ENCODE measurements at regions not wholly inside any gene's neighbourhood (a gene's known extent, or its start where the extent isn't known, plus 50 kb on each side); places are given as distances from the start of the nearest gene placed in this dataset.

- Histone ChIP-seq H3K27me3 (ENCODE audit: control insufficient read depth, insufficient read depth, low read length) (no peaks in the 10 kb centered on the region), H3K4me1 (ENCODE audit: control insufficient read depth, insufficient read depth, low read length) (no peaks in the 10 kb centered on the region), H3K36me3 (ENCODE audit: control insufficient read depth, insufficient read depth, low read length) (no peaks in the 10 kb centered on the region), H3K4me3 (ENCODE audit: low read length) (no peak overlapping the region), H3K9ac (ENCODE audit: low read length) (no peak overlapping the region), H3K9me3 (ENCODE audit: control insufficient read depth, low read length) (no peaks in the 10 kb centered on the region)
Measured at GRCh38 chr12:107144441-107144840, 51.1 kb upstream of the CRY1 start.

- H3K9me3 ChIP-seq (ENCODE audit: control insufficient read depth, low read length), result no peaks in the 10 kb centered on the region
- H3K4me1 ChIP-seq (ENCODE audit: control insufficient read depth, insufficient read depth, low read length), result no peaks in the 10 kb centered on the region
- no peaks in the 10 kb centered on the region for H3K36me3 ChIP-seq (ENCODE audit: control insufficient read depth, insufficient read depth, low read length)
- H3K4me3 ChIP-seq (ENCODE audit: low read length), result no peak overlapping the region
- H3K9ac ChIP-seq (ENCODE audit: low read length), result no peak overlapping the region
- H3K27me3 ChIP-seq (ENCODE audit: control insufficient read depth, insufficient read depth, low read length), result no peaks in the 10 kb centered on the region
Measured at GRCh38 chr12:107144990-107145389, 51.6 kb upstream of the CRY1 start.

GRCh38 chr12:107145397-107145796 lies 52.0 kb upstream of the CRY1 start:
- Histone ChIP-seq H3K4me1 (ENCODE audit: control insufficient read depth, insufficient read depth, low read length) (no peaks in the 10 kb centered on the region), H3K9me3 (ENCODE audit: control insufficient read depth, low read length) (no peaks in the 10 kb centered on the region), H3K36me3 (ENCODE audit: control insufficient read depth, insufficient read depth, low read length) (no peaks in the 10 kb centered on the region), H3K9ac (ENCODE audit: low read length) (no peak overlapping the region), H3K4me3 (ENCODE audit: low read length) (no peak overlapping the region), H3K27me3 (ENCODE audit: control insufficient read depth, insufficient read depth, low read length) (no peaks in the 10 kb centered on the region)

GRCh38 chr12:107148107-107148506 lies 54.8 kb upstream of the CRY1 start:
- no peak overlapping the region for H3K9ac ChIP-seq (ENCODE audit: low read length)
- no peaks in the 10 kb centered on the region for H3K27me3 ChIP-seq (ENCODE audit: control insufficient read depth, insufficient read depth, low read length)
- H3K4me1 ChIP-seq (ENCODE audit: control insufficient read depth, insufficient read depth, low read length), result no peaks in the 10 kb centered on the region
- H3K4me3 ChIP-seq (ENCODE audit: low read length), result no peak overlapping the region
- H3K9me3 ChIP-seq (ENCODE audit: control insufficient read depth, low read length), result no peaks in the 10 kb centered on the region
- H3K36me3 ChIP-seq (ENCODE audit: control insufficient read depth, insufficient read depth, low read length), result no peaks in the 10 kb centered on the region

- no peak overlapping the region for H3K9ac ChIP-seq (ENCODE audit: low read length)
Measured at GRCh38 chr12:107152315-107152714, 59.0 kb upstream of the CRY1 start.

GRCh38 chr12:107159384-107159900 lies 66.1 kb upstream of the CRY1 start:
- Histone ChIP-seq H3K4me3 (ENCODE audit: low read length) (no peak overlapping the region), H3K9me3 (ENCODE audit: control insufficient read depth, low read length) (no peaks in the 10 kb centered on the region), H3K27me3 (ENCODE audit: control insufficient read depth, insufficient read depth, low read length) (no peaks in the 10 kb centered on the region), H3K36me3 (ENCODE audit: control insufficient read depth, insufficient read depth, low read length) (no peaks in the 10 kb centered on the region), H3K9ac (ENCODE audit: low read length) (no peak overlapping the region), H3K4me1 (ENCODE audit: control insufficient read depth, insufficient read depth, low read length) (no peaks in the 10 kb centered on the region)

More at GRCh38 chr12:107152315-107152714, 59.0 kb upstream of the CRY1 start:
- Histone ChIP-seq H3K4me3 (ENCODE audit: low read length) (no peak overlapping the region), H3K27me3 (ENCODE audit: control insufficient read depth, insufficient read depth, low read length) (no peaks in the 10 kb centered on the region), H3K9me3 (ENCODE audit: control insufficient read depth, low read length) (no peaks in the 10 kb centered on the region), H3K36me3 (ENCODE audit: control insufficient read depth, insufficient read depth, low read length) (no peaks in the 10 kb centered on the region), H3K4me1 (ENCODE audit: control insufficient read depth, insufficient read depth, low read length) (no peaks in the 10 kb centered on the region)

- Histone ChIP-seq H3K9me3 (ENCODE audit: control insufficient read depth, low read length) (no peaks in the 10 kb centered on the region), H3K36me3 (ENCODE audit: control insufficient read depth, insufficient read depth, low read length) (no peaks in the 10 kb centered on the region), H3K27me3 (ENCODE audit: control insufficient read depth, insufficient read depth, low read length) (no peaks in the 10 kb centered on the region), H3K4me3 (ENCODE audit: low read length) (no peak overlapping the region), H3K9ac (ENCODE audit: low read length) (no peak overlapping the region), H3K4me1 (ENCODE audit: control insufficient read depth, insufficient read depth, low read length) (no peaks in the 10 kb centered on the region)
Measured at GRCh38 chr12:107163413-107163812, 70.1 kb upstream of the CRY1 start.

GRCh38 chr12:107164392-107164791 lies 71.0 kb upstream of the CRY1 start:
- Histone ChIP-seq H3K4me3 (ENCODE audit: low read length) (no peak overlapping the region), H3K9ac (ENCODE audit: low read length) (no peak overlapping the region), H3K36me3 (ENCODE audit: control insufficient read depth, insufficient read depth, low read length) (no peaks in the 10 kb centered on the region), H3K27me3 (ENCODE audit: control insufficient read depth, insufficient read depth, low read length) (no peaks in the 10 kb centered on the region), H3K9me3 (ENCODE audit: control insufficient read depth, low read length) (no peaks in the 10 kb centered on the region), H3K4me1 (ENCODE audit: control insufficient read depth, insufficient read depth, low read length) (no peaks in the 10 kb centered on the region)

GRCh38 chr12:107165581-107165980 lies 72.2 kb upstream of the CRY1 start:
- Histone ChIP-seq H3K36me3 (ENCODE audit: control insufficient read depth, insufficient read depth, low read length) (no peaks in the 10 kb centered on the region), H3K4me3 (ENCODE audit: low read length) (no peak overlapping the region), H3K4me1 (ENCODE audit: control insufficient read depth, insufficient read depth, low read length) (no peaks in the 10 kb centered on the region), H3K9ac (ENCODE audit: low read length) (no peak overlapping the region), H3K9me3 (ENCODE audit: control insufficient read depth, low read length) (no peaks in the 10 kb centered on the region), H3K27me3 (ENCODE audit: control insufficient read depth, insufficient read depth, low read length) (no peaks in the 10 kb centered on the region)

- Histone ChIP-seq H3K36me3 (ENCODE audit: control insufficient read depth, insufficient read depth, low read length) (no peaks in the 10 kb centered on the region), H3K9me3 (ENCODE audit: control insufficient read depth, low read length) (no peaks in the 10 kb centered on the region), H3K4me1 (ENCODE audit: control insufficient read depth, insufficient read depth, low read length) (no peaks in the 10 kb centered on the region), H3K9ac (ENCODE audit: low read length) (no peak overlapping the region), H3K4me3 (ENCODE audit: low read length) (no peak overlapping the region), H3K27me3 (ENCODE audit: control insufficient read depth, insufficient read depth, low read length) (no peaks in the 10 kb centered on the region)
Measured at GRCh38 chr12:107167756-107168155, 74.4 kb upstream of the CRY1 start.

GRCh38 chr12:107169200-107169599 lies 75.9 kb upstream of the CRY1 start:
- no peak overlapping the region for H3K9ac ChIP-seq (ENCODE audit: low read length)
- no peaks in the 10 kb centered on the region for H3K4me1 ChIP-seq (ENCODE audit: control insufficient read depth, insufficient read depth, low read length)
- no peaks in the 10 kb centered on the region for H3K9me3 ChIP-seq (ENCODE audit: control insufficient read depth, low read length)
- H3K4me3 ChIP-seq (ENCODE audit: low read length), result no peak overlapping the region
- no peaks in the 10 kb centered on the region for H3K27me3 ChIP-seq (ENCODE audit: control insufficient read depth, insufficient read depth, low read length)
- H3K36me3 ChIP-seq (ENCODE audit: control insufficient read depth, insufficient read depth, low read length), result no peaks in the 10 kb centered on the region

GRCh38 chr12:107178776-107179175 lies 85.4 kb upstream of the CRY1 start:
- Histone ChIP-seq H3K4me3 (ENCODE audit: low read length) (no peak overlapping the region), H3K36me3 (ENCODE audit: control insufficient read depth, insufficient read depth, low read length) (no peaks in the 10 kb centered on the region), H3K27me3 (ENCODE audit: control insufficient read depth, insufficient read depth, low read length) (no peaks in the 10 kb centered on the region), H3K9me3 (ENCODE audit: control insufficient read depth, low read length) (no peaks in the 10 kb centered on the region), H3K9ac (ENCODE audit: low read length) (no peak overlapping the region), H3K4me1 (ENCODE audit: control insufficient read depth, insufficient read depth, low read length) (no peaks in the 10 kb centered on the region)

- no peaks in the 10 kb centered on the region for H3K27me3 ChIP-seq (ENCODE audit: control insufficient read depth, insufficient read depth, low read length)
- H3K4me1 ChIP-seq (ENCODE audit: control insufficient read depth, insufficient read depth, low read length), result no peaks in the 10 kb centered on the region
- no peaks in the 10 kb centered on the region for H3K36me3 ChIP-seq (ENCODE audit: control insufficient read depth, insufficient read depth, low read length)
- H3K9ac ChIP-seq (ENCODE audit: low read length), result no peak overlapping the region
- H3K4me3 ChIP-seq (ENCODE audit: low read length), result no peak overlapping the region
- no peaks in the 10 kb centered on the region for H3K9me3 ChIP-seq (ENCODE audit: control insufficient read depth, low read length)
Measured at GRCh38 chr12:107179871-107180270, 86.5 kb upstream of the CRY1 start.

Measured in mucosa of stomach (tissue), 1 donor.